Stimulated activated CD8-positive, alpha-beta memory T cell treated with anti-CD3 and anti-CD28 coated beads, Interleukin-15, amount 100 ng/mL, for 48 hours (primary cell): ENCODE measurements at regions not wholly inside any gene's neighbourhood (a gene's known extent, or its start where the extent isn't known, plus 50 kb on each side); places are given as distances from the start of the nearest gene placed in this dataset.

ENCODE experiments used
- DNase-seq, 2 donors: peaks; one replicate each; pipeline ENCODE4 v3.0.0-alpha.2; 2020; ENCODE audit warnings: low read depth in 2 of 2

- no peak for DNase-seq
Measured at GRCh38 chr1:213868482-213868881, 119.3 kb upstream of the PROX1 start.

GRCh38 chr1:213871179-213871578 lies 116.6 kb upstream of the PROX1 start:
- no peak for DNase-seq

- DNase-seq = no peak
Measured at GRCh38 chr1:213874789-213875188, 113.0 kb upstream of the PROX1 start.

GRCh38 chr1:213876531-213876930 lies 111.2 kb upstream of the PROX1 start:
- no peak for DNase-seq

- DNase-seq = no peak
Measured at GRCh38 chr1:213883618-213884017, 104.2 kb upstream of the PROX1 start.

GRCh38 chr1:213884402-213884801 lies 103.4 kb upstream of the PROX1 start:
- DNase-seq = no peak

GRCh38 chr1:213884942-213885341 lies 102.8 kb upstream of the PROX1 start:
- no peak for DNase-seq

- no peak for DNase-seq
Measured at GRCh38 chr1:213887842-213888241, 99.9 kb upstream of the PROX1 start.

- no peak for DNase-seq
Measured at GRCh38 chr1:213891989-213892902, 95.5 kb upstream of the PROX1 start.

GRCh38 chr1:213898684-213899083 lies 89.1 kb upstream of the PROX1 start:
- no peak for DNase-seq

GRCh38 chr1:213899413-213899812 lies 88.4 kb upstream of the PROX1 start:
- no peak for DNase-seq

- DNase-seq = no peak
Measured at GRCh38 chr1:213905344-213905743, 82.4 kb upstream of the PROX1 start.

GRCh38 chr1:213908521-213908920 lies 79.3 kb upstream of the PROX1 start:
- no peak for DNase-seq

GRCh38 chr1:213914392-213914791 lies 73.4 kb upstream of the PROX1 start:
- DNase-seq = no peak

GRCh38 chr1:213921311-213921710 lies 66.5 kb upstream of the PROX1 start:
- no peak for DNase-seq

- no peak for DNase-seq
Measured at GRCh38 chr1:213921712-213922111, 66.1 kb upstream of the PROX1 start.

GRCh38 chr1:213925531-213926182 lies 62.1 kb upstream of the PROX1 start:
- no peak for DNase-seq

GRCh38 chr1:213927846-213928245 lies 59.9 kb upstream of the PROX1 start:
- no peak for DNase-seq

- no peak for DNase-seq
Measured at GRCh38 chr1:213929398-213929797, 58.4 kb upstream of the PROX1 start.

GRCh38 chr1:213931836-213932235 lies 55.9 kb upstream of the PROX1 start:
- DNase-seq = no peak

GRCh38 chr1:213933336-213933735 lies 54.4 kb upstream of the PROX1 start:
- no peak for DNase-seq

- no peak for DNase-seq
Measured at GRCh38 chr1:213934649-213935048, 53.1 kb upstream of the PROX1 start.

GRCh38 chr1:213936571-213936970 lies 51.2 kb upstream of the PROX1 start:
- DNase-seq = no peak
